ENCODE measurements at regions not wholly inside any gene's neighbourhood (a gene's known extent, or its start where the extent isn't known, plus 50 kb on each side); places are given as distances from the start of the nearest gene placed in this dataset.

DNA sequence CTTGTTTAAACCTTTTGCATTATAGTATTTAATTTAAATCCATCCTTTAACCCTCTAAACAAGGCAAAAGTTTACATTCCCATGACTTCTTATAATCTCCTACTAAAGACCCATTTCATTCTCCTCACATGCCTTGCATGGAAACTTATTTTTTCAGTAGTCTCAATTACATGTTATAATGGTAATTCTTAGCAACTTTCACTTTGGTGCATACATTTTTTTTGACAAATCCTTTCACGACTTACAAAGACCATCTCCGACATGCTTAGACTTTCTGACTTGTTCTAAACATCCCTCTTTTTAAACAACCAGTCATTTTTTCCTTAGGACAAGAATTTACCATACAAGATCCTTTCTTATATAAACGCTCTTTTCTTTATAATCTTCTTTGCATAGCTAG is 615.4 kb upstream of the GBE1 start:
- no peak for TF ChIP-seq TAF1 (IDR thresholded peaks at IDR 0.05; ENCODE audit: borderline replicate concordance, insufficient read depth, low read length)
- no peak for TF ChIP-seq FOXP2 (optimal IDR thresholded peaks at IDR 0.05; ENCODE audit: borderline replicate concordance, extremely low read depth, extremely low read length, insufficient read depth)
- no peak for TF ChIP-seq SIN3A (IDR thresholded peaks at IDR 0.05; ENCODE audit: borderline replicate concordance, insufficient read depth, low read length)
- TF ChIP-seq, protein P1, sequence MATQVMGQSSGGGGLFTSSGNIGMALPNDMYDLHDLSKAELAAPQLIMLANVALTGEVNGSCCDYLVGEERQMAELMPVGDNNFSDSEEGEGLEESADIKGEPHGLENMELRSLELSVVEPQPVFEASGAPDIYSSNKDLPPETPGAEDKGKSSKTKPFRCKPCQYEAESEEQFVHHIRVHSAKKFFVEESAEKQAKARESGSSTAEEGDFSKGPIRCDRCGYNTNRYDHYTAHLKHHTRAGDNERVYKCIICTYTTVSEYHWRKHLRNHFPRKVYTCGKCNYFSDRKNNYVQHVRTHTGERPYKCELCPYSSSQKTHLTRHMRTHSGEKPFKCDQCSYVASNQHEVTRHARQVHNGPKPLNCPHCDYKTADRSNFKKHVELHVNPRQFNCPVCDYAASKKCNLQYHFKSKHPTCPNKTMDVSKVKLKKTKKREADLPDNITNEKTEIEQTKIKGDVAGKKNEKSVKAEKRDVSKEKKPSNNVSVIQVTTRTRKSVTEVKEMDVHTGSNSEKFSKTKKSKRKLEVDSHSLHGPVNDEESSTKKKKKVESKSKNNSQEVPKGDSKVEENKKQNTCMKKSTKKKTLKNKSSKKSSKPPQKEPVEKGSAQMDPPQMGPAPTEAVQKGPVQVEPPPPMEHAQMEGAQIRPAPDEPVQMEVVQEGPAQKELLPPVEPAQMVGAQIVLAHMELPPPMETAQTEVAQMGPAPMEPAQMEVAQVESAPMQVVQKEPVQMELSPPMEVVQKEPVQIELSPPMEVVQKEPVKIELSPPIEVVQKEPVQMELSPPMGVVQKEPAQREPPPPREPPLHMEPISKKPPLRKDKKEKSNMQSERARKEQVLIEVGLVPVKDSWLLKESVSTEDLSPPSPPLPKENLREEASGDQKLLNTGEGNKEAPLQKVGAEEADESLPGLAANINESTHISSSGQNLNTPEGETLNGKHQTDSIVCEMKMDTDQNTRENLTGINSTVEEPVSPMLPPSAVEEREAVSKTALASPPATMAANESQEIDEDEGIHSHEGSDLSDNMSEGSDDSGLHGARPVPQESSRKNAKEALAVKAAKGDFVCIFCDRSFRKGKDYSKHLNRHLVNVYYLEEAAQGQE (IDR thresholded peaks at IDR 0.05; ENCODE audit: insufficient read depth in 1 of 2, low read depth in 2 of 2, low read length in 2 of 2): no peak
- TF ChIP-seq POLR2AphosphoS5 (IDR thresholded peaks at IDR 0.05; ENCODE audit: low read depth, low read length): no peak

DNA sequence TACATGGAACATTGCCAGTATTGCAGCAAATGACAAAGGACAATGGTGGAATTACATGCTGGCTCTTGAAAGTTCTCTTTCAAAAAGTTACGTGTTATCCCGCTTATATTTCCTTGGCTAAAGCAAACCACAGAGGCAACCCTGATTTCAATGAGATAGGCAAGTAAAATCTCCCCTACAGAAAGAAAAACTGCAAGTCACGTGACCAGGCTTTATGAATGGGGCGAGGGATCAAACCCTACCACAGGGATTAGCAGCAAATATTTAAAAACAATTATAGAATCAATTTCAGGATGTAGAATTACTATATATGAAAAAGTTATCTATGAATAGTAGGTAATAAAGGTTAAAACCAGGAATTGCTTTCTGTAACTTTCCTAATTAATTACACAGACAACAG is 603.4 kb upstream of the GBE1 start:
- TF ChIP-seq, protein P1 (IDR thresholded peaks at IDR 0.05; ENCODE audit: insufficient read depth in 1 of 2, low read depth in 2 of 2, low read length in 2 of 2): no peak
- TF ChIP-seq POLR2AphosphoS5 (IDR thresholded peaks at IDR 0.05; ENCODE audit: low read depth, low read length): no peak
- TF ChIP-seq FOXP2 (optimal IDR thresholded peaks at IDR 0.05; ENCODE audit: borderline replicate concordance, extremely low read depth, extremely low read length, insufficient read depth): no peak
- no peak for TF ChIP-seq TAF1 (IDR thresholded peaks at IDR 0.05; ENCODE audit: borderline replicate concordance, insufficient read depth, low read length)
- no peak for TF ChIP-seq SIN3A (IDR thresholded peaks at IDR 0.05; ENCODE audit: borderline replicate concordance, insufficient read depth, low read length)

DNA sequence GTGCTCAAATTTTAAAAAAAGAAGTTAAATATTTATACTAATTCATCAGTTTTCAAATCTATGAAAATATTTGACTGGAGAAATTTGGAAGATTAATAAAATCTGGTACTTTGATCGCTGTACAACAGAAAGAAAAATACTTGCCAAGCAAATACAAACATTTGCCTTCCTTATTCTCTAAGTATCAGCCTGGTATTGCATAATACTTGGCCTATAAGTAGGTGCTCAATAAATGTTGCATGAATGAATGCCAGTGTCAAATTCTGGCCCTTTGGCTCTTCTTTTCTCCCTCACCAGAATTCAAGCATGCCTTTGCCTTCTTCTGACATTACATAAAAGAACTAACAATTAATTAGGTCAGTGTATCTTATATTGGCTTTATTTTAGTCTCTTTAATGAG is 601.7 kb upstream of the GBE1 start:
- no peak for TF ChIP-seq POLR2AphosphoS5 (IDR thresholded peaks at IDR 0.05; ENCODE audit: low read depth, low read length)
- no peak for TF ChIP-seq FOXP2 (optimal IDR thresholded peaks at IDR 0.05; ENCODE audit: borderline replicate concordance, extremely low read depth, extremely low read length, insufficient read depth)
- TF ChIP-seq, protein P1 (IDR thresholded peaks at IDR 0.05; ENCODE audit: insufficient read depth in 1 of 2, low read depth in 2 of 2, low read length in 2 of 2): no peak
- TF ChIP-seq TAF1 (IDR thresholded peaks at IDR 0.05; ENCODE audit: borderline replicate concordance, insufficient read depth, low read length): no peak
- TF ChIP-seq SIN3A (IDR thresholded peaks at IDR 0.05; ENCODE audit: borderline replicate concordance, insufficient read depth, low read length): no peak

DNA sequence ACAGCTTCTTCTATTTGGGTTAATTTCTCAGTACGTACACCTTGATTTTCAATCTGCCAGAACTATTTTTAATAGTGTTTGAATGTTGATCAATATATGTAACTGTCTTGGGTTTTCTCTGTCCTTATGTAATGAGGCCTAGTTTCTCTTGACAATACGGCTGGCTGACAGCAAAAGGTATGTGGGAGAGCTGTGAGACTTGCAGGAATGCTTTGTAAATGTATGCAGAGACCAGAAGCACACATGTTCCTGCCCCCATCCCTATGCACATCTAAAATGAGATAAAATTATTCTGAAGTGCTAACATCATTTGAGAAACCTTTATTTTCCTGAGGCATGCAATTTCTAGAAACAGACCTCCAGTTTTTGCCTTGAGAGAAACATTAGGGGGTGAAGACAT is 593.8 kb upstream of the GBE1 start:
- TF ChIP-seq SIN3A (IDR thresholded peaks at IDR 0.05; ENCODE audit: borderline replicate concordance, insufficient read depth, low read length): no peak
- no peak for TF ChIP-seq POLR2AphosphoS5 (IDR thresholded peaks at IDR 0.05; ENCODE audit: low read depth, low read length)
- TF ChIP-seq, protein P1 (IDR thresholded peaks at IDR 0.05; ENCODE audit: insufficient read depth in 1 of 2, low read depth in 2 of 2, low read length in 2 of 2): no peak
- TF ChIP-seq TAF1 (IDR thresholded peaks at IDR 0.05; ENCODE audit: borderline replicate concordance, insufficient read depth, low read length): no peak
- TF ChIP-seq FOXP2 (optimal IDR thresholded peaks at IDR 0.05; ENCODE audit: borderline replicate concordance, extremely low read depth, extremely low read length, insufficient read depth): no peak

DNA sequence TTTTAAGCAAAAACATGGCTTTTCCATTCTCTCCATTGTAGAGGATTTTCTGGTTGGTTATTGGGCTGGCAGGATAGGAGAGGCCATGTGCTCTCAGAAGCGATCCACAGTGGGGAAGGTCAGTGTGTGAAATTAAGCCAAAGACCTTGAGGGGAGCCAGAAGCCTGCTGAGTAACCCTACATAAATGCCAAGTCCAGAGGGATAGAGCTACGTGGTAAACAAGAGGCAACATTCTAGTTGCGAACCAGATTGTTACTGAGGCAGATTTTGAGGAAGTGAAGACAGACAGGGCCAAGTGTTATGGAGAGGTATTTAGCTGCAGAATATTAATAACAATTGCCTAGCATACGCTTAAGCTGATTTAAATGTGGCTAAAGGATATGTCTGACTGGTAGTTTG is 592.8 kb upstream of the GBE1 start:
- TF ChIP-seq POLR2AphosphoS5 (IDR thresholded peaks at IDR 0.05; ENCODE audit: low read depth, low read length) (no peak), FOXP2 (optimal IDR thresholded peaks at IDR 0.05; ENCODE audit: borderline replicate concordance, extremely low read depth, extremely low read length, insufficient read depth) (no peak), SIN3A (IDR thresholded peaks at IDR 0.05; ENCODE audit: borderline replicate concordance, insufficient read depth, low read length) (no peak), TAF1 (IDR thresholded peaks at IDR 0.05; ENCODE audit: borderline replicate concordance, insufficient read depth, low read length) (no peak)
- TF ChIP-seq, protein P1 (IDR thresholded peaks at IDR 0.05; ENCODE audit: insufficient read depth in 1 of 2, low read depth in 2 of 2, low read length in 2 of 2): no peak
